ENCODE measurements at regions not wholly inside any gene's neighbourhood (a gene's known extent, or its start where the extent isn't known, plus 50 kb on each side); places are given as distances from the start of the nearest gene placed in this dataset.

DNA sequence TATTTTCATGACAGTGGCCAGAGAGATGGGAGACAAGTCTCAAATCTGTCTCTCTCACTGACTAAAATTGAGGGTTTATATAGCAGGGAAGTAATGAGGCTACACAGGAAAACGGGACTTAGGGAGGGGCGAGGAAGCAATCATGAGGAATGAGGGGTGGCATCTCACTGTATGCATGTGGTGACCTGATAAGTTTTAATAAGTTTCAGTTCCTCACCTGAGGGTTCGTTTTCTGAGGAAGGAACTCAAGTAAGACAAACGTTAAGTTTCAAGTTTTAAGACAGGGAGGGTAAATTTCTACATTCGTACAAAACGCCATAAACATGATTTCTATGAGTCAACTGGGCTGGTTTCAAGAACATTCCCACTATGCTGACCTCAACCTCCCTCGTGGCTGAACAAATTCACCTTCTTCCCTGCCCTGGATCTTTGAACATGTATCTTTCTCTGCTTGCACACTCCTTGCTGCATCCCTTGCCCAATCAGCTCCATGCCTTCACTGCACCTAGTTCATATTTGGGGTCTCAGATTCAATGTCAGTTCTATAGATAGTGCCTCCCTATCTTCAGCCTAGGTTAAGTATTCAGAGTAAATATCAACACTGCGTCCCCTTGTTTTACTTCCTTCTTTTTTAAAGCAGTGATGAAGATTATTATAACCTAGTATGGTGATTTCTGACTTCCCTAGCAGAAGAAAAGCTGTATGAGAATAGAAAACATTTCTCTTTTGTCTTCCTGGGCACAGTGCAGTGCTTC, 53.3 kb upstream of the CNTNAP5 start:
- Histone ChIP-seq H3K27me3 (ENCODE audit: control insufficient read depth in 1 of 2, insufficient read depth in 2 of 2, low read length in 2 of 2) (no peaks in the 10 kb centered on the region), H3K27ac (ENCODE audit: low read depth in 1 of 2, low read length in 2 of 2) (no peak overlapping the region), H3K36me3 (ENCODE audit: insufficient read depth, low read length) (no peaks in the 10 kb centered on the region), H3K4me1 (ENCODE audit: insufficient read depth, low read length) (no peaks in the 10 kb centered on the region), H3K4me3 (ENCODE audit: low read length) (no peak overlapping the region), H3K9me3 (ENCODE audit: control insufficient read depth in 1 of 2, insufficient read depth in 1 of 2, low read length in 2 of 2) (peaks cover 0 to 4% of the 10 kb centered on the region in 2 experiments)
- ChIA-PET CTCF (no interaction called here), POLR2A (no interaction called here)
- TF ChIP-seq, protein P1, sequence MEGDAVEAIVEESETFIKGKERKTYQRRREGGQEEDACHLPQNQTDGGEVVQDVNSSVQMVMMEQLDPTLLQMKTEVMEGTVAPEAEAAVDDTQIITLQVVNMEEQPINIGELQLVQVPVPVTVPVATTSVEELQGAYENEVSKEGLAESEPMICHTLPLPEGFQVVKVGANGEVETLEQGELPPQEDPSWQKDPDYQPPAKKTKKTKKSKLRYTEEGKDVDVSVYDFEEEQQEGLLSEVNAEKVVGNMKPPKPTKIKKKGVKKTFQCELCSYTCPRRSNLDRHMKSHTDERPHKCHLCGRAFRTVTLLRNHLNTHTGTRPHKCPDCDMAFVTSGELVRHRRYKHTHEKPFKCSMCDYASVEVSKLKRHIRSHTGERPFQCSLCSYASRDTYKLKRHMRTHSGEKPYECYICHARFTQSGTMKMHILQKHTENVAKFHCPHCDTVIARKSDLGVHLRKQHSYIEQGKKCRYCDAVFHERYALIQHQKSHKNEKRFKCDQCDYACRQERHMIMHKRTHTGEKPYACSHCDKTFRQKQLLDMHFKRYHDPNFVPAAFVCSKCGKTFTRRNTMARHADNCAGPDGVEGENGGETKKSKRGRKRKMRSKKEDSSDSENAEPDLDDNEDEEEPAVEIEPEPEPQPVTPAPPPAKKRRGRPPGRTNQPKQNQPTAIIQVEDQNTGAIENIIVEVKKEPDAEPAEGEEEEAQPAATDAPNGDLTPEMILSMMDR (IDR thresholded peaks at IDR 0.05) = no peak
- H3K27me3 Mint-ChIP-seq = no peaks in the 10 kb centered on the region
- no peaks in the 10 kb centered on the region for H3K4me1 Mint-ChIP-seq (ENCODE audit: low read depth)
- ATAC-seq (ENCODE audit: poor library complexity) (no peak), DNase-seq (no peak)
- no peak overlapping the region for H3K4me3 Mint-ChIP-seq
- no peaks in the 10 kb centered on the region for H3K36me3 Mint-ChIP-seq (ENCODE audit: low read depth)
- peaks cover 5% of the 10 kb centered on the region for H3K9me3 Mint-ChIP-seq
- no peak overlapping the region for H3K27ac Mint-ChIP-seq
- intact Hi-C loops (cut with DNase I, micrococcal nuclease) = no loop called here
